Glomerular endothelial cell (primary cell): ENCODE measurements at regions not wholly inside any gene's neighbourhood (a gene's known extent, or its start where the extent isn't known, plus 50 kb on each side); places are given as distances from the start of the nearest gene placed in this dataset.
"Not testable (repeated sequence)": the region's sequence is repeated elsewhere in the genome, so short reads cannot be mapped to it uniquely, and the experiment has no call there.

ENCODE experiments used
- DNase-seq: peaks from one replicate; pipeline ENCODE4 v3.0.0-alpha.2; 2011; ENCODE audit warnings: low read depth, low spot score; ENCODE audit errors: extremely low read depth

GRCh38 chr1:178572604-178573003, 59.7 kb downstream of the TEX35 start:
- no peak for DNase-seq

- DNase-seq: no peak
Measured at GRCh38 chr1:178573330-178573729, 60.4 kb downstream of the TEX35 start.

DNA sequence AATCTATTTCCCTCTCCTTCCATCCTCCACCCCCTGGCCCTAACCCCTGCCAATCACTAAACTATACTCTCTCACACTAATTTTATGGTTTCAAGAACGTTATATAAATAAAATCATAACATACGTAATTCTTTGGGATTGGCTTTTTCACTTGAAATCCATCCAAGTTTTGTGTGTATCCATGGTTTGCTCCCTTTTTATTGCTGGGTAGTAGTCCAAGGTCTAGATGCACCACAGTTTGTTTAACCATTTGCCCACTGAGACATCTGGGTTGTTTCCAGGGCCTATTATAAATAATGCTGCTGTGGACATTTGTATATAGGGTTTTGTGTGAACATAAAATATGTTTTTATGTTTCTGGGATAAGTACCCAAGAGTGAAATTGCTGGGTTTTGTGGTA, 61.4 kb downstream of the TEX35 start:
- no peak for DNase-seq

DNA sequence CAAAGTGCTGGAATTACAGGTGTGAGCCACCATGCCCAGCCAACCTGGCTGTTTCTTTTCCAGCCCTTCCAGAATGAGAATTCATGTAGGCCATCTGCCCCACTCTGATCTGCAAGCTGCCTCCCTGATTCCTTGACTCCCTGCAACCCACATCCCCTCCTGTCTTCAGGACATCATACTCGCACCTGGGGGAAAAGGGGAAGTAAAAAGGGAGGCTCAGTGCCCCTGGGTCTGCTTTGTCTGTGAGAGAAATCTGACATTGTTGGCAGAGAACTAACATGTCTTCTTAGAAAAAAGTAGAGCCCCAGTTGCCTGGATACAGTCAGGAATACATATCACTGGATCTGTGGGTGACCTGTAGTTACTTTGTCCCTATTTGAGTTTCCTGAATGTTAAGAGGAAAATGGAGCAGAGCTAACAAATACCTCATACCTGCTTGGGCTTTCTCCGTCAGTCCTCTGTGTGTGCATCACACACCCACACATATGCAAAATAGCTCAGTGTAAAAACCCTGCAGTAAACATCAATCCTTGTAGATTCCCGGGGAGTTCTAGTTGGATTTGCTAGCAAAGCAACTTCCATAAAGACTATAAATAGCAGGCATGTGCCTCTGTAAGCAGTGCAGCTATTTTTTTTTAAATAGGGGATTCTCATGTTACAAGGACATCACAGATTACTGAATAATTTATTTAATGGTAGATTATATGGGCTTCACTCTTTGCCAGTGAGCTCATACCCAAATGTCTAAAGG, 62.9 kb downstream of the TEX35 start:
- DNase-seq: no peak

GRCh38 chr1:178576841-178577240, 63.9 kb downstream of the TEX35 start:
- no peak for DNase-seq

DNA sequence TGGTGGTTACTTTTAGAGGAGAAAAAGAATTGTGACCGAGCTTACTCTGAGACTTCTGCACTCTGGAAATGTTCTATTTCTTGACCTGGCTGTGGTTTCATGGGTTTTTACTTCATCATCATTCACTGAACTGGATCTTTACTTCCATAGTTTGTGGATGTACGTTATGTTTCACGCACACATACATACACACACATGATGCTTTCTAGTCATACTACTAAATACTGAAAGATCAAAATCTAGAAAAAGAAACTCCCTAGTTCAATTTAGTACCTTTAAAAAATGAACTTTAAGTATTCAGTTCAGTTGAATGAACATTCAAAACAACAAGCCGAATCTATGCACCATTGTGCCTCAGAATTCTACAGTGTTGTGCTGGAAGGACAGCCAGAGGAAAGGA, 65.0 kb downstream of the TEX35 start:
- DNase-seq: no peak

- no peak for DNase-seq
Measured at GRCh38 chr1:178578541-178578940, 65.6 kb downstream of the TEX35 start.

DNA sequence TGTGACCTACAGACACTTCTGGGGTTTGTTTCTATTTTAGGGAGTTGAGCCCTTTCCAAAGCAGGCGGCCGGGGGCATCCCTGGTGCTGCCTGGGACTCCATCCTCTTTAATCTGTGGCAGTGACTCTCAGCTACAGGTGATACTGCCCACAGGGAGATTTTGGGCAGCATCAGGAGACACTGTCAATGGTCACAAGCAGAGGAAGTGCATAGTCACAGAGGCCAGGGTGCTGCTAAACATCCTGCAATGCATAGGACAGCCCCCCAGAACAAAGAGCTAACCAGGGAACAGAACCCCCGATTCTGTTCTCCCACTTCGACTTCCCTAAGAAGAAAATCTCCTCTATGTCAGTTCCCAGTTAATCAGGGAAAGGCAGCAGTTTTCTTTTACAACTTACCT, 66.2 kb downstream of the TEX35 start:
- DNase-seq: no peak

GRCh38 chr1:178579562-178579961, 66.7 kb downstream of the TEX35 start:
- no peak for DNase-seq

DNA sequence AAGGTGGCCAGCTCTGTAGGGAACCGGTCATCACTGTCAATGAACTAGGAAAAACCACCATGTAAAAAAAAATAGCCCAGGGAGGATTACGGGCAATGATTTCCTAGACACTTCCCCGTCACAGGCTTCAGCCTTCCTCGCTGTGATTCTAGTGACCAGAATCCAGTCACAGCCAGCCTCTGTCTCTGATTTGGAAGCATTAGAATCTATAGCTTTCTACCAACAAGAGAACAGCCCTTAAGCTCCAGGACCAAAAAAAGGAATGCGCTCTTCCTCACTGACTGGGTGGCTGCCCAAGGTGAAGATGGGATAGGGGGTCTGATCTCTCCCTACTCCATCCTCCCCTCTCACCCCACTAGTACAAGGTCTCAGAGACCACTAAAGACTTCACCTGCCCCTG, 67.2 kb downstream of the TEX35 start:
- no peak for DNase-seq

- no peak for DNase-seq
Measured at GRCh38 chr1:178580876-178581275, 68.0 kb downstream of the TEX35 start.

- no peak for DNase-seq
Measured at GRCh38 chr1:178581351-178582303, 68.7 kb downstream of the TEX35 start.

DNA sequence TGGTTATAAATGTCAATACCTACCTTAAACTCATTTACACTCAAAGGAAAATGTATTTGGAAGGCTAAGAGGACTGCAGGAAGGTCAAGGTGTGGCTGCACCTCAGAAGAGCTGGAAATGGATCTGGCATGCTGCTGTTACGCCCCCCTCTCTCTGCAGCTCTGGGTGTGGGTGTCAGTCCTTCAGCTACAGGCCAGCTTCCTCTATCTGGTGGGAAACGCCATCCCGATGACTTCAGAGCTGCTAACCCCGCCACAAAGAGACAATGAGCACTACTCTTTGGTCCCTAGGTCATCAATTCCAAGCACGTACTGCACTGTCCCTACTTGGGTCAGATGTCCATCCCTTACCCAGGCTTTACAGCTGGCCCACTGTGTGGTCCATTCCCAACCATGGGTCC, 74.2 kb downstream of the TEX35 start:
- no peak for DNase-seq

GRCh38 chr1:178587975-178588374, 75.1 kb downstream of the TEX35 start:
- DNase-seq: no peak

- DNase-seq: not testable (repeated sequence)
Measured at GRCh38 chr1:178589042-178589441, 76.1 kb downstream of the TEX35 start.

- DNase-seq: not testable (repeated sequence)
Measured at GRCh38 chr1:178591811-178592210, 78.9 kb downstream of the TEX35 start.

DNA sequence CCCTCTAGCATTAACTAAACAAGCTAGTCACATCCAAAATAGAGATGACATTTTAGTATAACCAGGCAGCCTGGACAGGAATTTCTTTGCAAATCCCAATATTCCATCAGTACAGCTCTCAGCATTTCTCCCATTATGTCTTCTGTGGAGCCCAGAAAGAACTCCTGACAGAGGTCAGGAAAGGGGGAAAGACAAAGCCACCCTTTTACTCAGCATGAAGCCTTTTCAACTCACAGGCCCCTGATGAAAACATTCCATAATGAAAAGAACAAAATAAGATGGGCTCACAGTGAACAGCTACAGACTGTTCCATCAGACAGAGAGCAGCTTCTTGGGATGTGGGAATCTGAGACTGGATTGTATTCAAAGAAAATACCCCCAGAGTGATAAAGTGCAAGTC, 80.6 kb downstream of the TEX35 start:
- DNase-seq: no peak

GRCh38 chr1:178594133-178594532, 81.2 kb downstream of the TEX35 start:
- DNase-seq: no peak

DNA sequence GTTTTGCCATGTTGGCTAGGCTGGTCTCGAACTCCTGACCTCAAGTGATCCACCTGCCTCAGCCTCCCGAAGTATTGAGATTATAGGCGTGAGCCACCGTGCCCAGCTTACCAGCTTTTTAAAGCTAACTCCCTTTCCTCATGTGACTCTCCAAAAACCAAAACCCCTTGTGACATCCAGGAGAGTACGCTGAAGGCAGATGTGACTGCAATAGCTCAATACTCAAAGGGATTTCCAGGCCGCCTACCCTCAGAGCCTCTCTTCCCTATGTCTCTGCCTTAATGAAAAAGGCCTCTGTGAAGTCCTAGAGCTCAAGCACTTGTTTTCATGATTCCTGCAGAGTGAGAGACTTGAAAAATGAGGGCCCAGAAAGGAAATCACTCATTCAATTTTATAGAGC, 82.6 kb downstream of the TEX35 start:
- DNase-seq: no peak

GRCh38 chr1:178599087-178599486, 86.2 kb downstream of the TEX35 start:
- no peak for DNase-seq

DNA sequence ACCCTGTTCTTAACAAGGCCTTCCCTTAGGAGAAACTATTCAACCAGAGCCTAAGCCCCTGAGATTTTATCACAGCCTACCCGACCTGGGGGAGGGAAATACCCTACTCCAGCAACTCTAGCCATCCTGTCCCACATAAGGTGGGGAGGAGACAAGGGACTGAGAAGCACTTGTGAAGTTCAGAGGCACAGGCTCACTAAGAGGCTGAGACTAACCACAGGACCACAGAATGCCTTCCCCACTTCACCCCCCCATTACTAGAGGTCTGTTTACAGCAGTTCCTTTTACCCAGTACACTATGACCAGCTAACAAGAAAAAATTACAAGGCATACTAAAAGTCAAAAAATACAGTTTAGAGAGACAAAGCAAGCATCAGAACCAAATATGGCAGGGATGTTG, 86.8 kb downstream of the TEX35 start:
- DNase-seq: no peak

DNA sequence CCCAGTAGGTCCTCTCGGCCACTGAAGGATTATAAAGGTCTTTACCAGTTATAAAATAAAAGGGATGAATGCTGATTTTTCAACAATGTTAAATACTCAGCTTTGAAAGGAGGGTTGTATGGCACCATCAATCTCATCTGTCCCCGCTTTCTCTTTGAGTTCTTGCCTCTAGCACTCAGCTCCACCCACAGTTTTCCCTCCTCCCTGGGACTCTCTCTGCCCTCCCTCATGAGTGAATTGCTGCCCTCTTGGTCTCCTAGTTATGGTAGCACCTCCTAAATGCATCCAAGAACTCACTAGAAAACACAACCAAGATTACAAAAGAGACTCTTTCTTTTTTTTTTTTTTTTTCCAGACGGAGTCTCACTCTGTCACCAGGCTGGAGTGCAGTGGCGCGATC, 91.0 kb downstream of the TEX35 start:
- no peak for DNase-seq
